Osteocyte (in vitro differentiated cells): ENCODE measurements at regions not wholly inside any gene's neighbourhood (a gene's known extent, or its start where the extent isn't known, plus 50 kb on each side); places are given as distances from the start of the nearest gene placed in this dataset.

Experiments
- DNase-seq: peaks from one replicate; pipeline ENCODE4 v3.0.0; 2021; ENCODE audit warnings: mixed read lengths; ENCODE audit not compliant: unreplicated experiment; ENCODE audit errors: extremely low spot score
- H3K27ac Mint-ChIP-seq: one replicate; pipeline ENCODE4 v1.8.0; 2021; ENCODE audit warnings: mild to moderate bottlenecking, mixed read lengths; ENCODE audit not compliant: unreplicated experiment
- H3K27me3 Mint-ChIP-seq: one replicate; pipeline ENCODE4 v1.8.0; 2021; ENCODE audit warnings: mixed read lengths; ENCODE audit not compliant: unreplicated experiment
- H3K36me3 Mint-ChIP-seq: one replicate; pipeline ENCODE4 v1.8.0; 2021; ENCODE audit warnings: mixed read lengths; ENCODE audit not compliant: unreplicated experiment
- H3K4me1 Mint-ChIP-seq: one replicate; pipeline ENCODE4 v1.8.0; 2021; ENCODE audit warnings: mixed read lengths; ENCODE audit not compliant: unreplicated experiment
- H3K4me3 Mint-ChIP-seq: one replicate; pipeline ENCODE4 v1.8.0; 2021; ENCODE audit warnings: mild to moderate bottlenecking, moderate library complexity, mixed read lengths; ENCODE audit not compliant: unreplicated experiment
- H3K9me3 Mint-ChIP-seq: one replicate; pipeline ENCODE4 v1.8.0; 2021; ENCODE audit warnings: mixed read lengths; ENCODE audit not compliant: unreplicated experiment
- TF ChIP-seq, protein P1 (sequence below): fragments of 200-600 bp; sonication (generic); IDR thresholded peaks from 2 replicates; pipeline ENCODE4 v1.5.0; 2021; ENCODE audit warnings: antibody characterized with exemption, mild to moderate bottlenecking, moderate library complexity

DNA sequence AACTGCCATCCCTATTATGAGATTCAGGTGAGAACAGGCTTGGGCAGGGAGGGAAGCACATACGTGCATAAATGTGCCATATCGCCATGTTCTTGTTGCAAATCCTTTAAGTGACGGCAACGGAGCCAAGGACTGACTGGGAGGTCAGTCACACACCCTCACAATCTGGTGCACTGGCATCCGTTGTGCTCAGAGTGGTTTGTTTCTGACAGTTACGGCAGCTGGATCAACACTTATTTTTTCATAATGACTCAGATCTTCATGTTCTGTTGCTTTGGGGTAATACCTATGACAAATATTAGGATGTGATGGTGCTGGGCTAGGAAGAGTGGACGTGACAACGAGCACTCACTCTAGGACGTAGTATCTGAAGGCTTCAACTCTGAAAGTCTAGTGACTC lies 56.2 kb upstream of the PREP start:
- TF ChIP-seq, protein P1, sequence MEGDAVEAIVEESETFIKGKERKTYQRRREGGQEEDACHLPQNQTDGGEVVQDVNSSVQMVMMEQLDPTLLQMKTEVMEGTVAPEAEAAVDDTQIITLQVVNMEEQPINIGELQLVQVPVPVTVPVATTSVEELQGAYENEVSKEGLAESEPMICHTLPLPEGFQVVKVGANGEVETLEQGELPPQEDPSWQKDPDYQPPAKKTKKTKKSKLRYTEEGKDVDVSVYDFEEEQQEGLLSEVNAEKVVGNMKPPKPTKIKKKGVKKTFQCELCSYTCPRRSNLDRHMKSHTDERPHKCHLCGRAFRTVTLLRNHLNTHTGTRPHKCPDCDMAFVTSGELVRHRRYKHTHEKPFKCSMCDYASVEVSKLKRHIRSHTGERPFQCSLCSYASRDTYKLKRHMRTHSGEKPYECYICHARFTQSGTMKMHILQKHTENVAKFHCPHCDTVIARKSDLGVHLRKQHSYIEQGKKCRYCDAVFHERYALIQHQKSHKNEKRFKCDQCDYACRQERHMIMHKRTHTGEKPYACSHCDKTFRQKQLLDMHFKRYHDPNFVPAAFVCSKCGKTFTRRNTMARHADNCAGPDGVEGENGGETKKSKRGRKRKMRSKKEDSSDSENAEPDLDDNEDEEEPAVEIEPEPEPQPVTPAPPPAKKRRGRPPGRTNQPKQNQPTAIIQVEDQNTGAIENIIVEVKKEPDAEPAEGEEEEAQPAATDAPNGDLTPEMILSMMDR = no peak
- Mint-ChIP-seq H3K9me3 (peaks cover 11% of the 10 kb centered on the region), H3K27me3 (peaks cover under 1% of the 10 kb centered on the region), H3K4me3 (no peak overlapping the region), H3K27ac (no peak overlapping the region), H3K4me1 (no peaks in the 10 kb centered on the region), H3K36me3 (no peaks in the 10 kb centered on the region)
- no peak for DNase-seq

DNA sequence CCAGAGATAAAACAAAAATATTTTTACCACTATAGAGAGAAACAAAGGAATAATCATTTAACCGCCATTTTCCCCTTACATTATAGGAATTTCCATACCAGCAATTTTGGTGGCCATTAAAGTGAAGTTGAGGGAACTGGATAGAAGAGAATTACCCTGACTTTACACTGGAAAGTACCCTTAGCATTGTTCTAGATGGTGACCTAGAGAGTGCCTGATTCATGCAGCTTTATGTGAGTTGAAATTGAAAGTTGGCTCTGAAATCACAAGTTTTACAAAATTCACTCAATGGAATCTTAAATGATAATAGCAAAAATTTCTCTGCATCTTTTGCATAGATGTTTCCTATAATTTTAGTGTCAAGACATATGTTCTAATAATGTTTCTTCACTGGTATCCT lies 55.7 kb upstream of the PREP start:
- TF ChIP-seq, protein P1 = no peak

DNA sequence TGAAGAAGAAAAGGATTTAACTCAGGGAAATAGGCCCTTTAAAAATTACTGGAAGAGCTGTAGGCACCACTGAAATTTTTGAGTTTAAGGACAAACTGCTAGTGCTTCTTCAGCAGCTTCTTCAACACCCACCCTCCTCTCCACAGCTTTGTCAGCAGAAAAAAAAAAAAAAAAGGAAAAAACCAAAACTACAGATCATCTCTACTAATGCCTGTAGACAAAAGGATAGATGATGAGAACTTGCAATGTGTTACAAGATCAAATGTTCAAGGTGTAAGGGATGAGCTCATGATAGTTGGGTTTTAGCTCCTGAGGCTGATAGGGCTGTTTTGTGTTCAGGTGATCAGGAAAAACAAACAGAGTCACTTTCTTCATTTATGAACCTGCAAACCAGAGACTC lies 55.2 kb upstream of the PREP start:
- Mint-ChIP-seq H3K27me3 (peaks cover 2% of the 10 kb centered on the region), H3K27ac (no peak overlapping the region), H3K36me3 (no peaks in the 10 kb centered on the region), H3K4me1 (no peaks in the 10 kb centered on the region), H3K9me3 (peaks cover 11% of the 10 kb centered on the region), H3K4me3 (no peak overlapping the region)
- TF ChIP-seq, protein P1 = no peak
- no peak for DNase-seq

More for the DNA sequence above, 55.7 kb upstream of the PREP start:
- H3K4me3 Mint-ChIP-seq = no peak overlapping the region
- H3K4me1 Mint-ChIP-seq = no peaks in the 10 kb centered on the region
- H3K9me3 Mint-ChIP-seq = peaks cover 11% of the 10 kb centered on the region
- peaks cover 2% of the 10 kb centered on the region for H3K27me3 Mint-ChIP-seq
- no peak for DNase-seq
- H3K27ac Mint-ChIP-seq = no peak overlapping the region
- no peaks in the 10 kb centered on the region for H3K36me3 Mint-ChIP-seq

- no peaks in the 10 kb centered on the region for H3K4me1 Mint-ChIP-seq
- DNase-seq = no peak
- H3K9me3 Mint-ChIP-seq = no peaks in the 10 kb centered on the region
- peaks cover 2% of the 10 kb centered on the region for H3K27me3 Mint-ChIP-seq
- H3K27ac Mint-ChIP-seq = no peak overlapping the region
- no peaks in the 10 kb centered on the region for H3K36me3 Mint-ChIP-seq
- TF ChIP-seq, protein P1 = no peak
- no peak overlapping the region for H3K4me3 Mint-ChIP-seq
These were observed 51.1 kb upstream of the PREP start for GRCh38 chr6:105453968-105454367.

GRCh38 chr6:105452924-105453756 lies 50.3 kb upstream of the PREP start:
- no peaks in the 10 kb centered on the region for H3K36me3 Mint-ChIP-seq
- H3K27ac Mint-ChIP-seq = no peak overlapping the region
- no peak overlapping the region for H3K4me3 Mint-ChIP-seq
- H3K27me3 Mint-ChIP-seq = peaks cover 2% of the 10 kb centered on the region
- DNase-seq = no peak
- TF ChIP-seq, protein P1 = no peak
- no peaks in the 10 kb centered on the region for H3K9me3 Mint-ChIP-seq
- no peaks in the 10 kb centered on the region for H3K4me1 Mint-ChIP-seq
